Heart left ventricle (tissue), 16 donors: ENCODE measurements at regions not wholly inside any gene's neighbourhood (a gene's known extent, or its start where the extent isn't known, plus 50 kb on each side); places are given as distances from the start of the nearest gene placed in this dataset.

Source experiments
- ATAC-seq, 4 donors: fragments of 200-7000 bp; cut with Tn5 transposase; one replicate each; pipeline ENCODE4 v1.9.1; 2020 to 2022; ENCODE audit warnings: moderate library complexity in 4 of 4, mild to moderate bottlenecking in 3 of 4, moderate number of reproducible peaks in 1 of 4
- DNase-seq, 5 donors: peaks; one replicate each; pipeline ENCODE4 v3.0.0-alpha.2; 2020
- H3K27ac ChIP-seq, 12 donors: fragments of 200-600 bp; sonication (generic) in 4 of 12; one replicate each; pipeline versions ENCODE4 v1.5.0 to v1.8.0; 2016 to 2022; ENCODE audit warnings: mild to moderate bottlenecking in 2 of 12
- H3K27me3 ChIP-seq, 9 donors: fragments of 200-600 bp; sonication (generic) in 2 of 9; one replicate each; pipeline versions ENCODE4 v1.5.1 to v1.8.0; 2016 to 2022; ENCODE audit warnings: mild to moderate bottlenecking in 3 of 9
- H3K36me3 ChIP-seq, 9 donors: fragments of 200-600 bp; sonication (generic) in 2 of 9; one replicate each; pipeline versions ENCODE4 v1.5.0 to v1.8.0; 2018 to 2022; ENCODE audit warnings: mild to moderate bottlenecking in 2 of 9
- H3K4me1 ChIP-seq, 12 donors: fragments of 200-600 bp; sonication (generic) in 4 of 12; one replicate each; pipeline versions ENCODE4 v1.5.0 to v1.8.0; 2016 to 2022; ENCODE audit warnings: mild to moderate bottlenecking in 3 of 12
- H3K4me3 ChIP-seq, 12 donors: fragments of 200-600 bp; sonication (generic) in 4 of 12; one replicate each; pipeline versions ENCODE4 v1.5.0 to v1.8.0; 2017 to 2022; ENCODE audit warnings: mild to moderate bottlenecking in 9 of 12, moderate library complexity in 4 of 12
- H3K9me3 ChIP-seq, 12 donors: fragments of 200-600 bp; sonication (generic) in 4 of 12; one replicate each; pipeline versions ENCODE4 v1.5.0 to v1.8.0; 2016 to 2022; ENCODE audit warnings: mild to moderate bottlenecking in 1 of 12
- CTCF ChIP-seq, 12 donors: fragments of 200-600 bp; sonication (generic) in 4 of 12; IDR thresholded peaks; one replicate each; pipeline versions ENCODE4 v1.5.0 to v1.8.0; 2018 to 2022; ENCODE audit warnings: antibody characterized with exemption in 12 of 12, mild to moderate bottlenecking in 5 of 12
- POLR2A ChIP-seq, 2 donors: fragments of 450-650 bp; IDR thresholded peaks; one replicate each; pipeline ENCODE4 v1.6.1; 2017; ENCODE audit warnings: antibody characterized with exemption in 2 of 2, mild to moderate bottlenecking in 2 of 2, moderate library complexity in 2 of 2
- WGBS, 4 donors: extraction: QIAGEN DNeasy Blood & Tissue Kit in 2 of 4; methylation state at CpG; one replicate each; pipeline versions ENCODE4 v1.1.5 to v1.1.7; 2013 to 2018; 5-methylcytosine and 5-hydroxymethylcytosine counted together
- intact Hi-C, 10 donors: fragments of 100-400 bp; cut with DNase I; formaldehyde crosslinking; loops; one replicate each; pipeline versions ENCODE4 v1.11.1 to v1.14.2; 2022
- donor health status: ischemic (EF 13 %, LVEDD 7.1; RV severe dilation, severe dysfunction).
- donor health status: healthy with polysubstance abuse.
- donor health status: DM: no; HTN: yes; CAD: no.
- donor health status: DM: no; HTN: no; CAD: no.
- donor health status: ischemic (EF 25% LVEDD 6.9; RV normal size, moderate dysfunction).
- donor health status: ischemic (EF 25% LVEDD 5.7; RV mildly dilated, moderate dysfunction).
- donor health status: healthy.
- donor health status: DM: yes; HTN: yes; CAD: no.
- donor health status: ischemic (EF 35%, LVEDD 5.7; RV mildly dilated, moderate dysfunction).
- donor health status: nonischemic (EF 11% LVEDD 7.7; RV severe dilation, severe dysfunction).
- donor health status: DM: yes; HTN: yes; CAD: no.
- donor health status: PGD.
- donor health status: ischemic (EF 29% LVEDD 5.4; RV normal size, mild dysfunction).
- donor health status: nonischemic (EF 23%, LVEDD 6.1; RV moderate dilation, normal function).

- 53 to 70% (median 56%) methylated on average over 1 of the region's 1 CpG for WGBS, 4 donors
- no peaks in the 10 kb centered on the region for H3K27me3 ChIP-seq
- H3K4me1 ChIP-seq, result no peaks in the 10 kb centered on the region
- H3K4me3 ChIP-seq, result no peak overlapping the region
- DNase-seq (no peak), ATAC-seq (no peak)
- intact Hi-C loops, result no loop called here
- no peaks in the 10 kb centered on the region for H3K9me3 ChIP-seq
- H3K27ac ChIP-seq, result no peak overlapping the region
- TF ChIP-seq POLR2A (IDR thresholded peaks at IDR 0.05) (no peak), CTCF (IDR thresholded peaks at IDR 0.05) (no peak)
- no peaks in the 10 kb centered on the region for H3K36me3 ChIP-seq
Measured at GRCh38 chr3:95789111-95789510, 1025.3 kb upstream of the EPHA6 start.

- TF ChIP-seq POLR2A (IDR thresholded peaks at IDR 0.05) (no peak), CTCF (IDR thresholded peaks at IDR 0.05) (no peak)
- Histone ChIP-seq H3K36me3 (no peaks in the 10 kb centered on the region), H3K9me3 (peaks cover 0 to 6% (median 0%) of the 10 kb centered on the region in 12 donors), H3K27ac (no peak overlapping the region), H3K4me1 (no peaks in the 10 kb centered on the region), H3K27me3 (no peaks in the 10 kb centered on the region), H3K4me3 (no peak overlapping the region)
- DNase-seq (no peak), ATAC-seq (no peak)
- WGBS, 4 donors, result 72 to 77% (median 75%) methylated on average over 3 of the region's 3 CpGs
- intact Hi-C loops, result no loop called here
Measured at GRCh38 chr3:95797081-95797480, 1017.3 kb upstream of the EPHA6 start.

GRCh38 chr3:95798628-95799027 lies 1015.8 kb upstream of the EPHA6 start:
- Histone ChIP-seq H3K27me3 (no peaks in the 10 kb centered on the region), H3K27ac (no peak overlapping the region), H3K36me3 (no peaks in the 10 kb centered on the region), H3K4me1 (no peaks in the 10 kb centered on the region), H3K4me3 (no peak overlapping the region), H3K9me3 (peaks cover 0 to 6% (median 0%) of the 10 kb centered on the region in 12 donors)
- intact Hi-C loops, result no loop called here
- DNase-seq (no peak), ATAC-seq (no peak)
- TF ChIP-seq POLR2A (IDR thresholded peaks at IDR 0.05), result no peak
- TF ChIP-seq CTCF (IDR thresholded peaks at IDR 0.05), result no peak
- 81 to 93% (median 86%) methylated on average over 1 of the region's 1 CpG for WGBS, 4 donors

GRCh38 chr3:95810462-95810861 lies 1003.9 kb upstream of the EPHA6 start:
- H3K9me3 ChIP-seq, result peaks cover 0 to 3% (median 0%) of the 10 kb centered on the region in 12 donors
- ATAC-seq (no peak), DNase-seq (no peak)
- no peak overlapping the region for H3K4me3 ChIP-seq
- WGBS, 4 donors, result 94 to 100% (median 98%) methylated on average over 1 of the region's 1 CpG
- no peaks in the 10 kb centered on the region for H3K4me1 ChIP-seq
- TF ChIP-seq CTCF (IDR thresholded peaks at IDR 0.05) (no peak), POLR2A (IDR thresholded peaks at IDR 0.05) (no peak)
- H3K27ac ChIP-seq, result no peak overlapping the region
- no peaks in the 10 kb centered on the region for H3K27me3 ChIP-seq
- intact Hi-C loops, result no loop called here
- H3K36me3 ChIP-seq, result no peaks in the 10 kb centered on the region
